ENCODE measurements at regions not wholly inside any gene's neighbourhood (a gene's known extent, or its start where the extent isn't known, plus 50 kb on each side); places are given as distances from the start of the nearest gene placed in this dataset.
"Not testable (repeated sequence)": the region's sequence is repeated elsewhere in the genome, so short reads cannot be mapped to it uniquely, and the experiment has no call there.

GRCh38 chr6:135701426-135701825 is 150.1 kb upstream of the PDE7B start:
- Histone ChIP-seq H3K27ac (ENCODE audit: low read length) (no peak overlapping the region), H3K36me3 (ENCODE audit: control insufficient read depth, insufficient read depth, low read length) (no peaks in the 10 kb centered on the region), H3K9me3 (replicated peaks; ENCODE audit: control insufficient read depth, low read depth, low read length) (no peaks in the 10 kb centered on the region), H3K27me3 (ENCODE audit: control insufficient read depth, insufficient read depth, low read length) (no peaks in the 10 kb centered on the region), H3K4me1 (ENCODE audit: control insufficient read depth, insufficient read depth, low read length) (no peaks in the 10 kb centered on the region), H3K4me3 (ENCODE audit: low read length) (no peak overlapping the region)
- 96% methylated on average over 2 of the region's 3 CpGs for WGBS (ENCODE audit: insufficient coverage)
- DNase-seq: no peak

DNA sequence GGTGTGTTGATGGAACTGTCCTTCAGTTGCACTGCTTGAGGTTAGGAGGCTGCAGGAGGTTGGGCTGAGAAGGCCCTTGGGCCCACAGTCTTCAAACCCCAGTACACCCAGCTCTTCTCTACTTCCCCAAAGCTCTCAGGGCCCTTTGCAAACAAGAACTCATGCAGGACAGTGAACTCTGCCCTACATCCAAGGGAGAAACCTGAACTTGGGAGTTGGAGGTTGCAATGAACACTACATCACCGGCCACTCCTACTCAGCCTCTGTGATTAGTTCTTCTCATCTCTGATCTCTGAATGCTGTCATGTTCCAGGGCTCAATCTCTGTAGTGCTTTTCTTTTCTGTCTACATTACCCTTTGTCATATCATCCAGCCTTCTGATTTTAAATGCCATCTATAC is 148.5 kb upstream of the PDE7B start:
- H3K9me3 ChIP-seq (replicated peaks; ENCODE audit: control insufficient read depth, low read depth, low read length): no peaks in the 10 kb centered on the region
- H3K4me3 ChIP-seq (ENCODE audit: low read length): no peak overlapping the region
- H3K27me3 ChIP-seq (ENCODE audit: control insufficient read depth, insufficient read depth, low read length): no peaks in the 10 kb centered on the region
- no peak overlapping the region for H3K27ac ChIP-seq (ENCODE audit: low read length)
- 86% methylated on average over 1 of the region's 1 CpG for WGBS (ENCODE audit: insufficient coverage)
- no peak for DNase-seq
- H3K36me3 ChIP-seq (ENCODE audit: control insufficient read depth, insufficient read depth, low read length): no peaks in the 10 kb centered on the region
- no peaks in the 10 kb centered on the region for H3K4me1 ChIP-seq (ENCODE audit: control insufficient read depth, insufficient read depth, low read length)

DNA sequence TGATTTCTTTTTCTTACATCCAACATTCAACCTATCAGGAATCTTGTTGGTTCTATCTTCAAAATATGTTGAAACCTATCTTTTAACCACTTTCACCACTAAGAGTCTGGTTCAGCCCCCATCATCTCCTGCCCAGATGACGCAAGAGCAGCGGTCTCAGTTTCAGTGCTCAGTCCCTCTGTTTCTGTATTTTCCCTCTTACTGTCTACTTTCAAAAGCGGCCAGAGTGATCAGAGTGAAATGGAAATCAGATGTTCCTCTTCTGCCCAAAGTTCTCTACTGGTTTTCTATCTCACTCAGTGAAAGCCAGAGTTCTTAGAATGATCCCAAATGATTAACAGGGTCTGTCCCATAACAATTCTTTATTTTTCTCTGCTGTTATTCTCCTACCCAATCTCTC is 147.9 kb upstream of the PDE7B start:
- WGBS (ENCODE audit: insufficient coverage): no CpG with 5 or more reads among the region's 3 CpGs
- H3K9me3 ChIP-seq (replicated peaks; ENCODE audit: control insufficient read depth, low read depth, low read length): no peaks in the 10 kb centered on the region
- no peaks in the 10 kb centered on the region for H3K36me3 ChIP-seq (ENCODE audit: control insufficient read depth, insufficient read depth, low read length)
- no peaks in the 10 kb centered on the region for H3K27me3 ChIP-seq (ENCODE audit: control insufficient read depth, insufficient read depth, low read length)
- H3K27ac ChIP-seq (ENCODE audit: low read length): no peak overlapping the region
- H3K4me3 ChIP-seq (ENCODE audit: low read length): no peak overlapping the region
- no peak for DNase-seq
- H3K4me1 ChIP-seq (ENCODE audit: control insufficient read depth, insufficient read depth, low read length): no peaks in the 10 kb centered on the region

DNA sequence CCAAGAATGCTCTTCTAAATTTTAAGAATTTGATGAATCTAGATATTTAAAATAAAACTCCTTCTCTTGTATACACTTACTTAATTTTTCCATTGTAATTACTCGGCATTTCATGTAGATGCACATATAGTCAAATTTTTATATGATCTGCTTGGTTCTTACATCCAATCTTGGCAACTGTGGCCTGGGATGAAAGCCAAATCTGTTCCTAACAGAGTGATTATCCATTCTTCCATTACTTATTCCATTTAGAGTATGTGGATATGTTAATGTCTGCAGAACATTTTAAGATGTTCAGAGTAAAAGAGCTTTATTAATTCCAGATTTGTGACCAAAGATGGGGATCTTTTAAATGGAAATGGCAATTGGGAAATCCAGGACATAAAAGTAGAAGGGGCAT is 144.1 kb upstream of the PDE7B start:
- Histone ChIP-seq H3K4me1 (ENCODE audit: control insufficient read depth, insufficient read depth, low read length) (no peaks in the 10 kb centered on the region), H3K36me3 (ENCODE audit: control insufficient read depth, insufficient read depth, low read length) (no peaks in the 10 kb centered on the region)

GRCh38 chr6:135710042-135710441 is 141.5 kb upstream of the PDE7B start:
- Histone ChIP-seq H3K27ac (ENCODE audit: low read length) (no peak overlapping the region), H3K9me3 (replicated peaks; ENCODE audit: control insufficient read depth, low read depth, low read length) (no peaks in the 10 kb centered on the region), H3K4me1 (ENCODE audit: control insufficient read depth, insufficient read depth, low read length) (no peaks in the 10 kb centered on the region), H3K27me3 (ENCODE audit: control insufficient read depth, insufficient read depth, low read length) (no peaks in the 10 kb centered on the region), H3K36me3 (ENCODE audit: control insufficient read depth, insufficient read depth, low read length) (no peaks in the 10 kb centered on the region), H3K4me3 (ENCODE audit: low read length) (no peak overlapping the region)
- DNase-seq: no peak
- no CpG with 5 or more reads among the region's 5 CpGs for WGBS (ENCODE audit: insufficient coverage)

More for the DNA sequence above, 144.1 kb upstream of the PDE7B start:
- H3K27ac ChIP-seq (ENCODE audit: low read length): peak overlapping the region; percentile 57
- H3K9me3 ChIP-seq (replicated peaks; ENCODE audit: control insufficient read depth, low read depth, low read length): no peaks in the 10 kb centered on the region
- H3K4me3 ChIP-seq (ENCODE audit: low read length): no peak overlapping the region
- WGBS (ENCODE audit: insufficient coverage): no CpG with 5 or more reads among the region's 1 CpG
- peak; percentile 96 for DNase-seq
- H3K27me3 ChIP-seq (ENCODE audit: control insufficient read depth, insufficient read depth, low read length): no peaks in the 10 kb centered on the region

DNA sequence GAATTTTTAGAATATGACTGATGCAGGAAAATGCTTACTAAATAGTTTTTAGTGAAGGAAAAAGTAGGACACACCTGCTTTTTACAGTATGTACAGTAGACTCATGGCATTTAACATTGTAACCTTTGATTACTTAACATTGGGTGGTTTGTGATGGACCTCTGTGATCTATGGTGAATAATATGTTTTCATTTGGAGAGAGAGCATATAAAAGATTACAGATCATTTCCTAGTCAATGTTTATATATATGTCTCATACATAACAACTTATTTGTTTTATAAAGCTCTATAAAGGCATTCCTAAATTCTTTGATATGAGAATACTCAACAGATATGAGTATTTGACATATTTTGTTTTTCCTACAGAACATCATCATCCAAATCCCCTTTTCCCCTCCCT is 129.3 kb upstream of the PDE7B start:
- H3K36me3 ChIP-seq (ENCODE audit: control insufficient read depth, insufficient read depth, low read length): no peaks in the 10 kb centered on the region
- peaks cover 10% of the 10 kb centered on the region for H3K9me3 ChIP-seq (replicated peaks; ENCODE audit: control insufficient read depth, low read depth, low read length)
- H3K4me1 ChIP-seq (ENCODE audit: control insufficient read depth, insufficient read depth, low read length): no peaks in the 10 kb centered on the region
- no peaks in the 10 kb centered on the region for H3K27me3 ChIP-seq (ENCODE audit: control insufficient read depth, insufficient read depth, low read length)
- DNase-seq: no peak
- H3K4me3 ChIP-seq (ENCODE audit: low read length): no peak overlapping the region
- no peak overlapping the region for H3K27ac ChIP-seq (ENCODE audit: low read length)

DNA sequence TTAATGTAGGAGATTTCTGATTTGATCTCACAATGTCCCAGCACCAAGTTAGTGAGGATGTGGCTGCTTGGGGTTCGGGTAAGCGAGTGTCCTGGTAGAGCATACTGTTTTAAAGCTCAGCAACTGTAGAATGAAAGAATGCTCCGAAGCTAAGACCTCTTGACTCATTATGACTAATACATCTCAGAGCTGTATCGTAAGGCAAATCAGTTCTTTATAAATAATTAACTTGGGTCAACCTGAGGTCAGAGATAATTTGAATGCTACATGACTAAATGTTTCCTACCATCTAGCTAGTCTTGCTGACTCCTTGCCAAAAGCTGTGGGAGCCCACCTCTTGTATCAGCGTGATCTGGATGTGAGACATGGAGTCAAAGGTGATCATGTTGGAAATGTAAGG is 128.8 kb upstream of the PDE7B start:
- no peaks in the 10 kb centered on the region for H3K27me3 ChIP-seq (ENCODE audit: control insufficient read depth, insufficient read depth, low read length)
- 82% methylated on average over 2 of the region's 5 CpGs for WGBS (ENCODE audit: insufficient coverage)
- H3K4me1 ChIP-seq (ENCODE audit: control insufficient read depth, insufficient read depth, low read length): no peaks in the 10 kb centered on the region
- no peak overlapping the region for H3K27ac ChIP-seq (ENCODE audit: low read length)
- no peaks in the 10 kb centered on the region for H3K36me3 ChIP-seq (ENCODE audit: control insufficient read depth, insufficient read depth, low read length)
- H3K4me3 ChIP-seq (ENCODE audit: low read length): no peak overlapping the region
- DNase-seq: no peak
- H3K9me3 ChIP-seq (replicated peaks; ENCODE audit: control insufficient read depth, low read depth, low read length): peaks cover 10% of the 10 kb centered on the region

- WGBS (ENCODE audit: insufficient coverage): 20% methylated on average over 1 of the region's 2 CpGs
- no peaks in the 10 kb centered on the region for H3K27me3 ChIP-seq (ENCODE audit: control insufficient read depth, insufficient read depth, low read length)
Measured at GRCh38 chr6:135728589-135728988, 122.9 kb upstream of the PDE7B start.

DNA sequence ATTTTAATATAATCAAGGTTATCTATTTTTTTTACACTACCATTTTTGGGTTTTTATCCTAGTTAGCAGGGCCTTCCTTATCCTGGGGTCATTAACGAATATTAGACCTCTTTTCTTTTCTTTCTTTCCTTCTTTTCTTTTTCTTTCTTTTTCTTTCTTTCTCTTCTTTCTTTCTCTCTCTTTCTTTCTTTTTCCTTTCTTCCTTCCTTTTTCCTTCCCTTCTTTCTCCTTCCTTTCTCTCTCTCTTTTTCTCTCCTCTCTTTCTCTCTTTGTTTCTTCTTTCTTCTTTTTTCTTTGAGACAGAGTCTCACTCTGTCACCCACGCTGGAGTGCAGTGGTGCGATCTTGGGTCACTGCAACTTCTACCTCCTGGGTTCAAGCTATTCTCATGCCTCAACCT is 120.4 kb upstream of the PDE7B start:
- 95% methylated on average over 3 of the region's 3 CpGs for WGBS (ENCODE audit: insufficient coverage)
- no peak for DNase-seq
- H3K27ac ChIP-seq (ENCODE audit: low read length): no peak overlapping the region
- H3K27me3 ChIP-seq (ENCODE audit: control insufficient read depth, insufficient read depth, low read length): no peaks in the 10 kb centered on the region
- H3K4me1 ChIP-seq (ENCODE audit: control insufficient read depth, insufficient read depth, low read length): no peaks in the 10 kb centered on the region
- no peaks in the 10 kb centered on the region for H3K36me3 ChIP-seq (ENCODE audit: control insufficient read depth, insufficient read depth, low read length)
- H3K9me3 ChIP-seq (replicated peaks; ENCODE audit: control insufficient read depth, low read depth, low read length): peaks cover 2% of the 10 kb centered on the region
- no peak overlapping the region for H3K4me3 ChIP-seq (ENCODE audit: low read length)

More at GRCh38 chr6:135728589-135728988, 122.9 kb upstream of the PDE7B start:
- Histone ChIP-seq H3K27ac (ENCODE audit: low read length) (no peak overlapping the region), H3K4me3 (ENCODE audit: low read length) (no peak overlapping the region), H3K9me3 (replicated peaks; ENCODE audit: control insufficient read depth, low read depth, low read length) (peaks cover 10% of the 10 kb centered on the region), H3K4me1 (ENCODE audit: control insufficient read depth, insufficient read depth, low read length) (no peaks in the 10 kb centered on the region), H3K36me3 (ENCODE audit: control insufficient read depth, insufficient read depth, low read length) (no peaks in the 10 kb centered on the region)
- no peak for DNase-seq

GRCh38 chr6:135736351-135736750 is 115.2 kb upstream of the PDE7B start:
- H3K27me3 ChIP-seq (ENCODE audit: control insufficient read depth, insufficient read depth, low read length); H3K4me3 ChIP-seq (ENCODE audit: low read length); DNase-seq; H3K27ac ChIP-seq (ENCODE audit: low read length); H3K36me3 ChIP-seq (ENCODE audit: control insufficient read depth, insufficient read depth, low read length); H3K4me1 ChIP-seq (ENCODE audit: control insufficient read depth, insufficient read depth, low read length); H3K9me3 ChIP-seq (replicated peaks; ENCODE audit: control insufficient read depth, low read depth, low read length): not testable (repeated sequence)
- 96% methylated on average over 3 of the region's 6 CpGs for WGBS (ENCODE audit: insufficient coverage)

DNA sequence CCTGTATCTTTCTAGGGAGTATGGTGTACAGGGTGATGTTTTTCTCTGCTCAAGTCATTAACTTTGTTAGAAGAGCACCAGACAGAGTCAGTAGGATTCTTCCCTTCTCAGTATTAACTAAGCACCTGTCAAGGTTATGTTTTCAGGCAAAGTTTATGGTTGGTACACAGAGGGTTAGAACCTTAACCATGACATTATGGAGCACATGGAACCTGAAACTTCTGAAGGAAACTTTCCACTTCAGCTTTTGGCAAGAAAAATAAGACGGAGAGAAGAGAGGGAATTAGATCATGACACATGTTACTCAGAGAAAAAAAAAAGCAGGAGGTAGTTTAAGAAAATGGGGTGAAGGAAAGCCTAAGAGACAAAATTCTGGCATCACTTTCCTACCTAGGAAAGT is 112.9 kb upstream of the PDE7B start:
- Histone ChIP-seq H3K9me3 (replicated peaks; ENCODE audit: control insufficient read depth, low read depth, low read length) (no peaks in the 10 kb centered on the region), H3K27me3 (ENCODE audit: control insufficient read depth, insufficient read depth, low read length) (no peaks in the 10 kb centered on the region), H3K4me1 (ENCODE audit: control insufficient read depth, insufficient read depth, low read length) (no peaks in the 10 kb centered on the region), H3K36me3 (ENCODE audit: control insufficient read depth, insufficient read depth, low read length) (no peaks in the 10 kb centered on the region), H3K4me3 (ENCODE audit: low read length) (no peak overlapping the region), H3K27ac (ENCODE audit: low read length) (no peak overlapping the region)
- peak; percentile 79 for DNase-seq
- WGBS (ENCODE audit: insufficient coverage): no CpG with 5 or more reads among the region's 1 CpG
